HG02642 (cell line): ENCODE measurements at regions not wholly inside any gene's neighbourhood (a gene's known extent, or its start where the extent isn't known, plus 50 kb on each side); places are given as distances from the start of the nearest gene placed in this dataset.

Experiments
- ATAC-seq: cut with Tn5 transposase; IDR thresholded peaks from one replicate; pipeline ENCODE4 v1.9.1; 2021; ENCODE audit warnings: mild to moderate bottlenecking; ENCODE audit not compliant: unreplicated experiment, poor library complexity

- ATAC-seq: no peak
Measured at GRCh38 chr20:23255716-23256385, 94.7 kb upstream of the NXT1 start.

DNA sequence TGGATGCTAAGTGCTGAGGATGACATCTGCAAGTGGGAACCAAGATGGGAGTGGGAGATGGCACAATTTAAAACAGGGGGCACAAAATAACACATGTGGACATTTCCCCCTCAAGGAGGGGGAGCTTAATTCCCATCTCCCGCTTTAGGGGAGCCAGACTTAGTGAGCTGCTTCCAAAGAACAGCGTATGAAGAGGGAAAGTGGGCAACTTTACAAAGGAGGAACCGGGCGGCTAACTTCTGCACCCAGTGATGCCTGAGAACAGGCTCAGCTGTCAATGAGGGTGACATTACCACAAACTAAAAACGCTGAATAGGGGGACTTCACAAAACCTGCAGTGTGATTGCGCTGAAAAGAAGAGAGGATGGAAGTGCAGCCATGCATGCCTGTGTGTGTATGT lies 95.5 kb upstream of the NXT1 start:
- no peak for ATAC-seq

DNA sequence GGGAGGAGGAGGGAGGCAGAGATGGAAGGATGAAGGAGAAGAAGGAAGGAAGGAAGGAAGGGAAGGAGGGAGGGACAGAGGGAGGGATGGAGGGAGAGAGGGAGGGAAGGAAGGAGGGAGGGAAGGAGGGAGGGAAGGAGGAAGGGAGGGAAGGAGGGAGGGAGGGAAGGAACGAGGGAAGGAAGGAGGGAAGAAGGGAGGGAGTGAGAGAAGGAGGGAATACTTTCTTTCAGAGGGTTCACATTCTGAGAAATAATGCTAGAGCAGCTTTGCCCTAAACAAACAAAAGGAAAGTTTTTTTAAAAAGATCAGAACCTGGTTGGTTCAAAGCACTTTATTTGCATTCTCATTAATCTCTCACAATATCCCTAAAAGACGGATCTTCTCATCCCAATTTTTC lies 96.1 kb upstream of the NXT1 start:
- ATAC-seq: no peak

- no peak for ATAC-seq
Measured at GRCh38 chr20:23254034-23254433, 96.6 kb upstream of the NXT1 start.

DNA sequence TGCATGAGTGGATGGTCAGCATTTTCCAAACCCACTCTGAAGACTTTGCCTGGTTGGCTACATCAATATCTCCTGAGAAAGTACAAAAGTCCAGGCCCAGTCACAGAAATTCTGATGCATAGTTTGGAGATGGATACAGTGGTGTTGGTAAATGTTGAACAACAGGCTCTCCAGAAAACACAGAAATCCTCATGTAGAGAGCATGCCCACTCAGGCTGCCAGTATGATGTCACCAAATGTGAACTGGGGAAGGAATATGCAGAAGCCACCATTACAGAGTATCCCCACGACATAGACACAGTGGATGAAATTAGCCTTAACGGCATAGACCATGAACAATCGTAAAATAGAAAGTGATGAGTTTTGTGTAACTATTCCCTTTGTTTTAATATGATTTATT lies 97.1 kb upstream of the NXT1 start:
- no peak for ATAC-seq

GRCh38 chr20:23251779-23252178 lies 98.8 kb upstream of the NXT1 start:
- no peak for ATAC-seq

- ATAC-seq: no peak
Measured at GRCh38 chr20:23249541-23249940, 101.0 kb upstream of the NXT1 start.

DNA sequence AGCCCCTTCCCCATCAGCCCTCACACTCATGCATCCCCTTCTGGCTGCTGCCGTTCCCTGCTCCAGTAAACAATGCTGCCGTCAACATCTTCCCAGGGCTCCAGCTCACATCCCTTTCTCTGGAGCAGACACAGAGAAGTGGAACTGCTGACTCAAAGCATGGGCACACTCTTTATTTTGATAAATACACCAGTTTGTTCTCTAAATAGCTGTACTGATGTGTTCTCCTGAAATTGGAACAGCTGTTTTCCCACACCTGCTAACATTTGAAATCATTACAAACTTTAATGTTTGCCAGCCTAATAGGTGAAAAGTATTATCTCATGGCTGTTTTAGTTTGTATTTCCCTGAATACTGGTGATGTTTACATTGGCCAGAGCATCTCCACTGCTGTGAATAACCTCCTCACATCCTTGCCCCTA lies 102.1 kb upstream of the NXT1 start:
- no peak for ATAC-seq

GRCh38 chr20:23246717-23247664 lies 103.6 kb upstream of the NXT1 start:
- ATAC-seq: no peak

DNA sequence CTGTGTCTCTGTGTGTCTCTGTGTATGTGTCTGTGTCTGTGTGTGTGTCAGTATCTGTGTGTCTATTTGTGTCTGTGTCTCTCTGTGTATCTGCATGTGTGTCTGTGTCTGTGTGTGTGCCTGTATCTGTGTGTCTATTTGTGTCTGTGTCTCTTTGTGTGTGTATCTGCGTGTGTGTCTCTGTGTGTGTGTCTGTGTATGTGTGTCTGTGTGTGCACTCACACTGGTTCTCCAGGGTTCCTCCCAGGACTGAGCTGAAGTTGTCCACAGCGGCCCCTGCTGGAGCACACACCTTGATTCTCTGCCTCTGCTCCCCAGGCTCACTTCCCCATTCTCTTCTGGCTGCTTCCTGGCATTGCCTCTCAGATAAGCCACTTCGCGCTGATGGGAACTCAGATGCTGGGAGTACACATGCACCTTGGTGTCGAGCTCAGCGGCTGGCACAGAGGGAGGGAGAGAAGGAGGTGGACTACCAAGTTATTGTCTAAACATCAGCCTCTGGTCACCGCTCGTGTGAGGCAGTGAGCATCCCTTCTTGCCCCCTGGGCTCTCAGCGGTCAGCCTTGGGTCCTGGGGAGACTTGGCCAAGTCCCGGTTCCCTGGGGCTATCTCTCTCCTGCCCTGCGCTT lies 104.9 kb upstream of the NXT1 start:
- peak; percentile 85 for ATAC-seq

DNA sequence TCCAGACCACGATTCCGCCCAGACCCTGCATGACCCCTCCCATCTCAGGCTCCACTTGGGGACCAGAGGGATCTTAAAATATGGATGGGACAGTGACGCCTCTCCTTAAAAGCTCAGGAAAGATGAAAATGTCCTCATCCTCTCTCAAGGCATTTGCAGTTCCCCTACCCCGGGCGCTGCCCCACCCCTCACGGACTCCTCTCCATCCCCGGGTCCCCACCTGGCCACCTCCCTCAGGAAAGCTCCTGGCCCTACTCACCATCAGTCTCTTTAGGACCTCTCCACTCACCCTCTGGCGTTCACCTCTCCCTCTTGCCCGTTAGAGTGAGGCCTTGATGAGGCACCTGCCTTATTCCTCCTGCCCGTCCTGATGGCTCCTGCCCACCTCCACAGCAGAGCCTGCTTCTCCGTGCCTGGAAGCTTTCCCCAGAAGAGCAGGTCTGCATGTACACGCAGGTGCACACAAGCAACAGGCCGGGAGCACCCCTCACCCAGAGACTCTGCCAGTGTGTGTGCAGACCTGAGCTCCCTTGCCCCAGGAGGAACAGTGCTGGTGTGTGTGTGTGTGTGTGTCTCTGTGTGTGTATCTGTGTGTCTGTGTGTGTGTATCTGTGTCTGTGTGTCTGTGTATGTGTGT lies 105.6 kb upstream of the NXT1 start:
- no peak for ATAC-seq

- ATAC-seq: no peak
Measured at GRCh38 chr20:23244156-23244915, 106.3 kb upstream of the NXT1 start.

DNA sequence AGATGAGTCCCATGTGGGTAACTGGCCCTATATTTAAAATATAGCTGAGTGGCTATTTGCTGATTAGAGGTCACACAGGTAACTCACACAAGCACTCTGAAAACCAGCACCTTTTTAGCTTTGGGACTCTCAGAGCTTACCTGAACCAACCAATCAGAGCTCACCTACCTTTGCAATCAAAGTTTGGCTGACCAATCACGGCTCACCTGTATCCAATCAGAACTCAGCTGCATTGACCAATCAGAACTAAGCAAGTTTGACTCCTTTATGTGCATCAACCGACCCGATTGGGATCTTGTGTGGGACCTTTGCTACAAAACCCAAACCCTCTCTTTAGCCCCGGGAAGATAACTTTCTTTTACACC lies 106.8 kb upstream of the NXT1 start:
- ATAC-seq: no peak

- no peak for ATAC-seq
Measured at GRCh38 chr20:23242556-23243180, 107.9 kb upstream of the NXT1 start.

- ATAC-seq: no peak
Measured at GRCh38 chr20:23242104-23242503, 108.5 kb upstream of the NXT1 start.

DNA sequence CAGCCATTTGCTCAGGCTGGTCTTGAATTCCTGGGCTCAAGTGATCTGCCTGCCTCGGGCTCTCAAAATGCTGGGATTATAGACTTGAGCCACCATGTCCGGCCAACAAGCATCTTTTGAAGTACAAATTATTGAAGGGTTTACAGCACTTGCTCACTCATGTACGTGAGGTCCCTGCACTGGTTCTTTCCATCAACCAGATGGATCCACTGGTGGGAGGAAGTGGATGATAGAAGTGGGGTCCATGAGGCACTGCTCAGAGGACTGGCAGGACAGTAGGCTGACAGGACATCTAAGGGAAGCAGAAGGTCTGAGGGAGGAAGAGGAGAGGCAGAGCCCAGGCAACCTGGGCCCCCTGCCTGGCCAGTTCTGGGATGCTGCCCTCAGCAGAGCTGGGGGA lies 109.2 kb upstream of the NXT1 start:
- ATAC-seq: no peak

DNA sequence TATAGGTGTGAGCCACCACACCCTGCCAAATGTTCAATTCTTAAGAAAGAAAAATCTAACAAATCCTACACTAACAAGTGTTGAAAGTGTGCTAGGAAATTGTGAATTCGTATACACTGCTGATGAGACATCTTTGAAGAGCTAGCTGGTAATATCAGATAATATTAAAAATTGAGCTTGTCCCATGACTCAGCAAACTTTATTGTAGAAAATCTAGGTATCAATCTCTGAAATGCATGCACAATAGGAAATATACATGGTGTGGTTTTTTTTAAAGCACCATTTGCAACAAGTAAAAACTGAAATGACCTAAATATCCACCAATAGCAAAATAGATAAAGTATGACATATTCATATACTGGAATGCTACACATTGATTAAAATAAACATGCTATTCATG lies 110.1 kb upstream of the NXT1 start:
- ATAC-seq: no peak

- no peak for ATAC-seq
Measured at GRCh38 chr20:23237201-23237600, 113.4 kb upstream of the NXT1 start.

- ATAC-seq: no peak
Measured at GRCh38 chr20:23235173-23236027, 115.2 kb upstream of the NXT1 start.
